ENCODE measurements at regions not wholly inside any gene's neighbourhood (a gene's known extent, or its start where the extent isn't known, plus 50 kb on each side); places are given as distances from the start of the nearest gene placed in this dataset.

GRCh38 chr2:102081243-102081522 is 61.4 kb upstream of the IL1R1 start:
- Histone ChIP-seq H3K36me3 (ENCODE audit: control insufficient read depth, insufficient read depth, low read length) (no peaks in the 10 kb centered on the region), H3K9me3 (ENCODE audit: control insufficient read depth, insufficient read depth, low read depth, low read length) (no peaks in the 10 kb centered on the region), H3K4me1 (ENCODE audit: control insufficient read depth, insufficient read depth, low read length) (no peaks in the 10 kb centered on the region), H3K27ac (ENCODE audit: low read length) (no peak overlapping the region), H3K4me3 (ENCODE audit: low read depth in 2 of 2, low read length in 2 of 2) (no peak overlapping the region), H3K27me3 (ENCODE audit: control insufficient read depth, insufficient read depth, low read length) (no peaks in the 10 kb centered on the region; the same call in 1 of the 2 replicates)
- DNase-seq (ENCODE audit: low read depth, low spot score) (no peak), ATAC-seq (no peak)
- TF ChIP-seq CTCF (IDR thresholded peaks at IDR 0.05) (no peak), TCF7L2 (IDR thresholded peaks at IDR 0.05; ENCODE audit: low read depth, low read length) (no peak), REST (IDR thresholded peaks at IDR 0.05; ENCODE audit: insufficient read depth in 1 of 2, low read depth in 2 of 2, low read length in 1 of 2) (no peak), POLR2AphosphoS5 (IDR thresholded peaks at IDR 0.05; ENCODE audit: low read depth, low read length) (no peak), SIN3A (IDR thresholded peaks at IDR 0.05; ENCODE audit: borderline replicate concordance, insufficient read depth, low read depth, low read length) (no peak)
- intact Hi-C loops (cut with micrococcal nuclease; ENCODE audit: unreplicated experiment) (no loop called here), in situ Hi-C loops (cut with HindIII; ENCODE audit: low pct_unique_long_range_greater_than_20kb, low sequenced_read_pairs) (no loop called here)
- POLR2A ChIA-PET: no interaction called here
- CTCF ChIA-PET: no interaction called here
- BruUV-seq (replicated peaks): no TSS peak

GRCh38 chr2:102081606-102082005 is 60.9 kb upstream of the IL1R1 start:
- no peaks in the 10 kb centered on the region; the same call in 1 of the 2 replicates for H3K27me3 ChIP-seq (ENCODE audit: control insufficient read depth, insufficient read depth, low read length)
- no peaks in the 10 kb centered on the region for H3K36me3 ChIP-seq (ENCODE audit: control insufficient read depth, insufficient read depth, low read length)
- no peaks in the 10 kb centered on the region for H3K9me3 ChIP-seq (ENCODE audit: control insufficient read depth, insufficient read depth, low read depth, low read length)
- in situ Hi-C loops (cut with HindIII; ENCODE audit: low pct_unique_long_range_greater_than_20kb, low sequenced_read_pairs) (no loop called here), intact Hi-C loops (cut with micrococcal nuclease; ENCODE audit: unreplicated experiment) (no loop called here)
- no peaks in the 10 kb centered on the region for H3K4me1 ChIP-seq (ENCODE audit: control insufficient read depth, insufficient read depth, low read length)
- ChIA-PET POLR2A (no interaction called here), CTCF (no interaction called here)
- no peak for TF ChIP-seq POLR2AphosphoS5 (IDR thresholded peaks at IDR 0.05; ENCODE audit: low read depth, low read length)
- TF ChIP-seq REST (IDR thresholded peaks at IDR 0.05; ENCODE audit: insufficient read depth in 1 of 2, low read depth in 2 of 2, low read length in 1 of 2): no peak
- no peak for TF ChIP-seq CTCF (IDR thresholded peaks at IDR 0.05)
- TF ChIP-seq SIN3A (IDR thresholded peaks at IDR 0.05; ENCODE audit: borderline replicate concordance, insufficient read depth, low read depth, low read length): no peak
- TF ChIP-seq TCF7L2 (IDR thresholded peaks at IDR 0.05; ENCODE audit: low read depth, low read length): no peak
- BruUV-seq (replicated peaks): no TSS peak
- DNase-seq (ENCODE audit: low read depth, low spot score) (no peak), ATAC-seq (no peak)
- no peak overlapping the region for H3K4me3 ChIP-seq (ENCODE audit: low read depth in 2 of 2, low read length in 2 of 2)
- no peak overlapping the region for H3K27ac ChIP-seq (ENCODE audit: low read length)
